Gastroesophageal sphincter (tissue), 3 donors: ENCODE measurements at regions not wholly inside any gene's neighbourhood (a gene's known extent, or its start where the extent isn't known, plus 50 kb on each side); places are given as distances from the start of the nearest gene placed in this dataset.

Experiments
- EP300 ChIP-seq: sonication (generic); formaldehyde crosslinking; IDR thresholded peaks from one replicate; pipeline ENCODE4 v1.6.1; 2017; ENCODE audit warnings: antibody characterized with exemption, mild to moderate bottlenecking
- POLR2A ChIP-seq, 2 donors: fragments of 450-650 bp; IDR thresholded peaks; one replicate each; pipeline ENCODE4 v1.6.1; 2017; ENCODE audit warnings: antibody characterized with exemption in 2 of 2, mild to moderate bottlenecking in 2 of 2, moderate library complexity in 1 of 2
- POLR2AphosphoS5 ChIP-seq: sonication (generic); formaldehyde crosslinking; IDR thresholded peaks from one replicate; pipeline ENCODE4 v1.6.1; 2017; ENCODE audit warnings: antibody characterized with exemption
- TF ChIP-seq, protein P1 (sequence below), 4 experiments: fragments of 200-600 bp in 2 of 4; fragments of 450-650 bp in 2 of 4; sonication (generic) in 1 of 4; IDR thresholded peaks; one replicate each; pipeline ENCODE4 v1.5.1; 2017 to 2019; ENCODE audit warnings: antibody characterized with exemption in 4 of 4, mild to moderate bottlenecking in 2 of 4, moderate library complexity in 2 of 4

DNA sequence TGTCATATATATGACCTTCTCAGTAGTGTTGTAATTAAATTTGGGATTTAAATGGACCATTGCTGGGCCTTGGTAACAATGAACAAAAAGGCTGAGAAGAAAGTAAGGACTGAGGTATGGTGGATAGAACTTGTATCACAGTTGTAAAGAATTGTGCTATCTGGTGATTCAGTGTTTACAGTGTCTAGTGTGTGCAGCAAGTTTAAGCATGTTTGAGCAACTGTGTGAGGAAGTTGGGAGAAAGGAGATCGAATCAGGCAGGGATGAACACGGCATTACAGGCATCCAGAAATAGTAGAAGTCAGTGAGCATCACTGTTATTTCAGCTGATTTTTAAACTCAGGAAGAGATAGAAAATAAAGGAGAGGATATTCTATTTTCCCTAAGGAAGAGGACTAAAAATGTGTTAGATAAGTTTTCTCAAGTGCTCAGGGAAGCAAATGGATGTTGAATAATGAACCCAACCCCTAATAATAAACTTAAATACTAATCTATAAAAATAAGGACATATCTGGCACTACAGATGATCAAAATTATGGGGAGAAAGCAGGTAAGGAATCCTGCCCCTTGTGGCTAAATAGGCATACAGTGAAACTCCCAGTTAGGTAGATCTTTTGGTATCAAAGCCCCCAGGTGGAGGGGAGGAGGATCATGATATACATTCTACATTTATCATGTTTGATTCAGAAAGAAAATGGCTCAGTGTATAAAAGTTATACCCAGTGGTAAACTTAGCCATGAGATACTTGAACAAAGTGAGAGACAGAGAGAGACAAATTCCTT lies 361.0 kb upstream of the ANO3 start:
- TF ChIP-seq, protein P1, sequence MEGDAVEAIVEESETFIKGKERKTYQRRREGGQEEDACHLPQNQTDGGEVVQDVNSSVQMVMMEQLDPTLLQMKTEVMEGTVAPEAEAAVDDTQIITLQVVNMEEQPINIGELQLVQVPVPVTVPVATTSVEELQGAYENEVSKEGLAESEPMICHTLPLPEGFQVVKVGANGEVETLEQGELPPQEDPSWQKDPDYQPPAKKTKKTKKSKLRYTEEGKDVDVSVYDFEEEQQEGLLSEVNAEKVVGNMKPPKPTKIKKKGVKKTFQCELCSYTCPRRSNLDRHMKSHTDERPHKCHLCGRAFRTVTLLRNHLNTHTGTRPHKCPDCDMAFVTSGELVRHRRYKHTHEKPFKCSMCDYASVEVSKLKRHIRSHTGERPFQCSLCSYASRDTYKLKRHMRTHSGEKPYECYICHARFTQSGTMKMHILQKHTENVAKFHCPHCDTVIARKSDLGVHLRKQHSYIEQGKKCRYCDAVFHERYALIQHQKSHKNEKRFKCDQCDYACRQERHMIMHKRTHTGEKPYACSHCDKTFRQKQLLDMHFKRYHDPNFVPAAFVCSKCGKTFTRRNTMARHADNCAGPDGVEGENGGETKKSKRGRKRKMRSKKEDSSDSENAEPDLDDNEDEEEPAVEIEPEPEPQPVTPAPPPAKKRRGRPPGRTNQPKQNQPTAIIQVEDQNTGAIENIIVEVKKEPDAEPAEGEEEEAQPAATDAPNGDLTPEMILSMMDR (IDR thresholded peaks at IDR 0.05), result no peak
- TF ChIP-seq POLR2A (IDR thresholded peaks at IDR 0.05), result no peak
- no peak for TF ChIP-seq EP300
- TF ChIP-seq POLR2AphosphoS5, result no peak
